H1 (cell line): ENCODE measurements at regions not wholly inside any gene's neighbourhood (a gene's known extent, or its start where the extent isn't known, plus 50 kb on each side); places are given as distances from the start of the nearest gene placed in this dataset.

Experiments
- ASH2L ChIP-seq: fragments of 200-600, 300-600 bp; sonication (generic); IDR thresholded peaks from one replicate; pipeline ENCODE4 v1.7.1; 2017; ENCODE audit warnings: low read length
- BACH1 ChIP-seq: IDR thresholded peaks from 2 replicates; pipeline ENCODE4 v1.6.1; 2012; ENCODE audit warnings: low read length, improper control_type of control experiment
- BRCA1 ChIP-seq: IDR thresholded peaks from 2 replicates; pipeline ENCODE4 v1.6.1; 2012; ENCODE audit warnings: low read depth, low read length, improper control_type of control experiment
- CBX8 ChIP-seq: fragments of 300-800, 300-1000 bp; sonication (generic); IDR thresholded peaks from 2 replicates; pipeline ENCODE4 v1.7.1; 2016; ENCODE audit warnings: low read depth, low read length, borderline replicate concordance
- CHD1 ChIP-seq: IDR thresholded peaks from 2 replicates; pipeline ENCODE4 v1.6.1; 2012; ENCODE audit warnings: low read depth, low read length, improper control_type of control experiment
- EGR1 ChIP-seq: IDR thresholded peaks from 2 replicates; pipeline ENCODE4 v1.6.1; 2011; ENCODE audit warnings: low read depth, low read length, borderline replicate concordance
- JUN ChIP-seq: IDR thresholded peaks from 2 replicates; pipeline ENCODE4 v1.6.1; 2011; ENCODE audit warnings: low read depth, mild to moderate bottlenecking, improper control_type of control experiment, low read length
- JUND ChIP-seq: IDR thresholded peaks from 2 replicates; pipeline ENCODE4 v1.6.1; 2011; ENCODE audit warnings: mild to moderate bottlenecking, improper control_type of control experiment, low read length
- KDM4A ChIP-seq: IDR thresholded peaks from one replicate; pipeline ENCODE4 v1.7.1; 2012; ENCODE audit warnings: low read depth, mild to moderate bottlenecking, moderate library complexity, low read length, inconsistent platforms; ENCODE audit not compliant: severe bottlenecking
- NANOG ChIP-seq: IDR thresholded peaks from 2 replicates; pipeline ENCODE4 v1.6.1; 2011; ENCODE audit warnings: low read length, low read depth, mild to moderate bottlenecking, inconsistent platforms; ENCODE audit not compliant: insufficient read depth, poor library complexity, severe bottlenecking
- PHF8 ChIP-seq: fragments of 200-600 bp; sonication (generic); conservative IDR thresholded peaks from 2 replicates; pipeline ENCODE4 v1.7.1; 2012; ENCODE audit warnings: low read depth, mild to moderate bottlenecking, inconsistent platforms, low read length, moderate library complexity
- POLR2A ChIP-seq, 2 experiments: IDR thresholded peaks; 1 replicate in 1 of 2; 2 replicates in 1 of 2; pipeline ENCODE4 v1.6.1; 2011; ENCODE audit warnings: low read depth in 2 of 2, low read length in 2 of 2, mild to moderate bottlenecking in 2 of 2; ENCODE audit errors: control extremely low read depth in 1 of 2
- POLR2AphosphoS5 ChIP-seq: IDR thresholded peaks from 2 replicates; pipeline ENCODE4 v1.6.1; 2011; ENCODE audit warnings: low read depth, low read length
- SIRT6 ChIP-seq: IDR thresholded peaks from one replicate; pipeline ENCODE4 v1.7.1; 2012; ENCODE audit warnings: low read length, inconsistent platforms
- SP4 ChIP-seq: IDR thresholded peaks from 2 replicates; pipeline ENCODE4 v1.6.1; 2012; ENCODE audit warnings: low read length, inconsistent platforms
- SUZ12 ChIP-seq: fragments of 200-600 bp; sonication (generic); IDR thresholded peaks from 2 replicates; pipeline ENCODE4 v1.6.1; 2012; ENCODE audit warnings: mild to moderate bottlenecking, inconsistent platforms, low read length, moderate library complexity, mixed read lengths
- TAF7 ChIP-seq: optimal IDR thresholded peaks from 2 replicates; pipeline ENCODE3; 2011; ENCODE audit warnings: low read depth, mild to moderate bottlenecking, inconsistent platforms, low read length, moderate library complexity, borderline replicate concordance
- TF ChIP-seq, protein P1 (sequence below): IDR thresholded peaks from 2 replicates; pipeline ENCODE4 v1.6.1; 2011; ENCODE audit warnings: low read length, improper control_type of control experiment
- TF ChIP-seq, protein P2 (sequence below): IDR thresholded peaks from 2 replicates; pipeline ENCODE4 v1.6.1; 2012; ENCODE audit warnings: inconsistent platforms
- TF ChIP-seq, protein P3 (sequence below): IDR thresholded peaks from 2 replicates; pipeline ENCODE4 v1.6.1; 2012; ENCODE audit warnings: low read length, inconsistent platforms
- TF ChIP-seq, protein P4 (sequence below): IDR thresholded peaks from 2 replicates; pipeline ENCODE4 v1.6.1; 2011; ENCODE audit warnings: low read depth, mild to moderate bottlenecking, low read length; ENCODE audit not compliant: insufficient read depth

DNA sequence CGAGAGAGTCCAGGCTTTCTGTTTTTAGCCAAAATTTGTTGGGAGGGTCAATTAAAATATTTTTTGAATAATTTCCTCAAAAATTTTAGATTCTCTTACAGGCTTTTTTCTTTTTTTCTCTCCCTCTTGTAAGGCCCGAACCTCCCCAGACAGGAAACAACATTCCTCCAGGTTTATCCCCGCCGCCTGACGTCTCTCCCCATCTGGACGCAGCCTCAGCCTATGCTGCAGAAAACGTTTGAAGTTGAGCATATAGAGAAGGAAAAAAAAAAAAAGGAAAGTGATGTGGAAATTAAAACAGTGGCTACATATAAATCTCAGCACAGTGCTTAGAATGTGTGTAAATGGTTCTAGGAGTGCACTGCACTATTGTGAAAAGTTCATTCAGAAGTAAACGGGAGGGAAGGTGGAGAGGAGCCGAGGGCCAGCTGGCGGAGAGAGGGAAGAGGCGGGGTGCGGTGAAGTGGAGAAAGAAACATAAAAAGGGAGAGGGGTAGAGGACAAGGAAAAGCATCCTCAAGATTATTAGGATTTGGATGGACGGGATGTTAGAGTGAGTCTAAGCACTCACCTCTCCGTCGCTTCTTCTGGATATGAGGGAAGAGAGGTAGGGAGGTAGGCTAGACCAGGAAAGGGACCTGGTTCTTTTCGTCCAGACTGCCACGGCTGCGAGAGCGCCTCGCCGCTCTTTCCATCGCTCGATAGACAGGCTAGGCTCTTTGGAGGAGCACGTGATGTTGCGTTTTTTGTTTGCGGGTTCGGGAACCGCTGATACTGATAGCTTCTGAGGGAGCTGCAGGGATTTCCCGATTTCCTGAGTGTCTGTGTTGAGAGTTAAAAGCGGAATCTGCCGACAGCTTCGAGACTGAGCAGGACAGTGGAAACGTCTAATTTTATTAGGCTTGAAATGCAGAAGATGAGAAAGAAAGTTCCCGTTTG is 98.7 kb downstream of the TRIM27 start (continued):
- TF ChIP-seq, protein P1, sequence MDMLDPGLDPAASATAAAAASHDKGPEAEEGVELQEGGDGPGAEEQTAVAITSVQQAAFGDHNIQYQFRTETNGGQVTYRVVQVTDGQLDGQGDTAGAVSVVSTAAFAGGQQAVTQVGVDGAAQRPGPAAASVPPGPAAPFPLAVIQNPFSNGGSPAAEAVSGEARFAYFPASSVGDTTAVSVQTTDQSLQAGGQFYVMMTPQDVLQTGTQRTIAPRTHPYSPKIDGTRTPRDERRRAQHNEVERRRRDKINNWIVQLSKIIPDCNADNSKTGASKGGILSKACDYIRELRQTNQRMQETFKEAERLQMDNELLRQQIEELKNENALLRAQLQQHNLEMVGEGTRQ = peak; percentile 63; the same call in 1 of the 2 replicates
- TF ChIP-seq SP4 (no peak), NANOG (no peak), CBX8 (no peak), EGR1 (no peak), BRCA1 (no peak), TAF7 (no peak), BACH1 (no peak), JUN (no peak), SUZ12 (peak; percentile 90; the same call in 1 of the 2 replicates), ASH2L (peak; percentile 69), PHF8 (no peak), POLR2AphosphoS5 (no peak), SIRT6 (no peak), CHD1 (no peak), POLR2A (IDR thresholded peaks at IDR 0.05; ENCODE audit: control extremely low read depth in 1 of 2, low read depth in 2 of 2, low read length in 2 of 2) (no peak), KDM4A (peak; percentile 81), JUND (no peak)
- TF ChIP-seq, protein P2, sequence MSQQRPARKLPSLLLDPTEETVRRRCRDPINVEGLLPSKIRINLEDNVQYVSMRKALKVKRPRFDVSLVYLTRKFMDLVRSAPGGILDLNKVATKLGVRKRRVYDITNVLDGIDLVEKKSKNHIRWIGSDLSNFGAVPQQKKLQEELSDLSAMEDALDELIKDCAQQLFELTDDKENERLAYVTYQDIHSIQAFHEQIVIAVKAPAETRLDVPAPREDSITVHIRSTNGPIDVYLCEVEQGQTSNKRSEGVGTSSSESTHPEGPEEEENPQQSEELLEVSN = peak; percentile 73
- TF ChIP-seq, protein P3, sequence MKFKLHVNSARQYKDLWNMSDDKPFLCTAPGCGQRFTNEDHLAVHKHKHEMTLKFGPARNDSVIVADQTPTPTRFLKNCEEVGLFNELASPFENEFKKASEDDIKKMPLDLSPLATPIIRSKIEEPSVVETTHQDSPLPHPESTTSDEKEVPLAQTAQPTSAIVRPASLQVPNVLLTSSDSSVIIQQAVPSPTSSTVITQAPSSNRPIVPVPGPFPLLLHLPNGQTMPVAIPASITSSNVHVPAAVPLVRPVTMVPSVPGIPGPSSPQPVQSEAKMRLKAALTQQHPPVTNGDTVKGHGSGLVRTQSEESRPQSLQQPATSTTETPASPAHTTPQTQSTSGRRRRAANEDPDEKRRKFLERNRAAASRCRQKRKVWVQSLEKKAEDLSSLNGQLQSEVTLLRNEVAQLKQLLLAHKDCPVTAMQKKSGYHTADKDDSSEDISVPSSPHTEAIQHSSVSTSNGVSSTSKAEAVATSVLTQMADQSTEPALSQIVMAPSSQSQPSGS = no peak
- TF ChIP-seq, protein P4, sequence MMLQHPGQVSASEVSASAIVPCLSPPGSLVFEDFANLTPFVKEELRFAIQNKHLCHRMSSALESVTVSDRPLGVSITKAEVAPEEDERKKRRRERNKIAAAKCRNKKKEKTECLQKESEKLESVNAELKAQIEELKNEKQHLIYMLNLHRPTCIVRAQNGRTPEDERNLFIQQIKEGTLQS = no peak
